Panc1 (cell line): ENCODE measurements at regions not wholly inside any gene's neighbourhood (a gene's known extent, or its start where the extent isn't known, plus 50 kb on each side); places are given as distances from the start of the nearest gene placed in this dataset.

Source experiments
- CTCF ChIP-seq: fragments of 450-650 bp; IDR thresholded peaks from 2 replicates; pipeline ENCODE4 v1.5.1; 2017; ENCODE audit warnings: mild to moderate bottlenecking
- REST ChIP-seq, 2 experiments: IDR thresholded peaks; 2 replicates each; pipeline ENCODE4 v1.6.1; 2011 to 2012; ENCODE audit warnings: low read depth in 2 of 2, control low read depth in 1 of 2, low read length in 1 of 2, mild to moderate bottlenecking in 1 of 2, moderate library complexity in 1 of 2; ENCODE audit not compliant: insufficient read depth in 1 of 2
- SIN3A ChIP-seq: IDR thresholded peaks from 2 replicates; pipeline ENCODE4 v1.6.1; 2012; ENCODE audit warnings: low read depth, mild to moderate bottlenecking, low read length, moderate library complexity, borderline replicate concordance; ENCODE audit not compliant: insufficient read depth

- TF ChIP-seq SIN3A (no peak), REST (IDR thresholded peaks at IDR 0.05; ENCODE audit: insufficient read depth in 1 of 2, low read depth in 2 of 2, low read length in 1 of 2) (no peak), CTCF (no peak)
Measured at GRCh38 chr6:79396625-79397024, 140.6 kb downstream of the LCA5 start.
